ENCODE measurements at regions not wholly inside any gene's neighbourhood (a gene's known extent, or its start where the extent isn't known, plus 50 kb on each side); places are given as distances from the start of the nearest gene placed in this dataset.
"Not testable (repeated sequence)": the region's sequence is repeated elsewhere in the genome, so short reads cannot be mapped to it uniquely, and the experiment has no call there.

GRCh38 chr2:39872748-39873147 lies 93.7 kb upstream of the THUMPD2 start:
- Histone ChIP-seq H3K36me3 (no peaks in the 10 kb centered on the region), H3K9me3 (no peaks in the 10 kb centered on the region), H3K27me3 (no peaks in the 10 kb centered on the region), H3K4me3 (no peak overlapping the region)
- DNase-seq = no peak

GRCh38 chr2:39871291-39871761 lies 92.3 kb upstream of the THUMPD2 start:
- Histone ChIP-seq H3K4me3 (no peak overlapping the region), H3K27me3 (no peaks in the 10 kb centered on the region), H3K36me3 (no peaks in the 10 kb centered on the region), H3K9me3 (no peaks in the 10 kb centered on the region)
- DNase-seq = peak; percentile 96

- no peak for DNase-seq
- no peaks in the 10 kb centered on the region for H3K9me3 ChIP-seq
- H3K36me3 ChIP-seq = no peaks in the 10 kb centered on the region
- no peaks in the 10 kb centered on the region for H3K27me3 ChIP-seq
- H3K4me3 ChIP-seq = no peak overlapping the region
Measured at GRCh38 chr2:39870871-39871270, 91.8 kb upstream of the THUMPD2 start.

- no peak for DNase-seq
- H3K36me3 ChIP-seq = no peaks in the 10 kb centered on the region
- H3K4me3 ChIP-seq = no peak overlapping the region
- H3K9me3 ChIP-seq = no peaks in the 10 kb centered on the region
- H3K27me3 ChIP-seq = no peaks in the 10 kb centered on the region
Measured at GRCh38 chr2:39867268-39867667, 88.2 kb upstream of the THUMPD2 start.

GRCh38 chr2:39865751-39866150 lies 86.7 kb upstream of the THUMPD2 start:
- no peak overlapping the region for H3K4me3 ChIP-seq
- no peaks in the 10 kb centered on the region for H3K36me3 ChIP-seq
- H3K9me3 ChIP-seq = no peaks in the 10 kb centered on the region
- DNase-seq = no peak
- H3K27me3 ChIP-seq = no peaks in the 10 kb centered on the region

GRCh38 chr2:39863672-39864071 lies 84.6 kb upstream of the THUMPD2 start:
- not testable (repeated sequence) for H3K9me3 ChIP-seq, H3K27me3 ChIP-seq, H3K36me3 ChIP-seq, H3K4me3 ChIP-seq, DNase-seq

GRCh38 chr2:39860538-39860937 lies 81.5 kb upstream of the THUMPD2 start:
- Histone ChIP-seq H3K9me3 (no peaks in the 10 kb centered on the region), H3K4me3 (no peak overlapping the region), H3K36me3 (no peaks in the 10 kb centered on the region), H3K27me3 (no peaks in the 10 kb centered on the region)
- no peak for DNase-seq

- DNase-seq = no peak
- no peaks in the 10 kb centered on the region for H3K27me3 ChIP-seq
- H3K36me3 ChIP-seq = no peaks in the 10 kb centered on the region
- no peak overlapping the region for H3K4me3 ChIP-seq
- H3K9me3 ChIP-seq = no peaks in the 10 kb centered on the region
Measured at GRCh38 chr2:39858677-39859076, 79.6 kb upstream of the THUMPD2 start.

GRCh38 chr2:39855856-39856255 lies 76.8 kb upstream of the THUMPD2 start:
- DNase-seq = no peak
- H3K4me3 ChIP-seq = no peak overlapping the region
- H3K36me3 ChIP-seq = no peaks in the 10 kb centered on the region
- H3K27me3 ChIP-seq = no peaks in the 10 kb centered on the region
- H3K9me3 ChIP-seq = no peaks in the 10 kb centered on the region

GRCh38 chr2:39854771-39855170 lies 75.7 kb upstream of the THUMPD2 start:
- Histone ChIP-seq H3K36me3 (no peaks in the 10 kb centered on the region), H3K4me3 (no peak overlapping the region), H3K9me3 (no peaks in the 10 kb centered on the region), H3K27me3 (no peaks in the 10 kb centered on the region)
- no peak for DNase-seq

- DNase-seq = no peak
Measured at GRCh38 chr2:39852831-39853230, 73.8 kb upstream of the THUMPD2 start.

GRCh38 chr2:39851651-39852110 lies 72.6 kb upstream of the THUMPD2 start:
- H3K4me3 ChIP-seq = peak overlapping the region; percentile 16
- no peaks in the 10 kb centered on the region for H3K36me3 ChIP-seq
- H3K27me3 ChIP-seq = no peaks in the 10 kb centered on the region
- no peaks in the 10 kb centered on the region for H3K9me3 ChIP-seq
- peak; percentile 57 for DNase-seq

More at GRCh38 chr2:39852831-39853230, 73.8 kb upstream of the THUMPD2 start:
- H3K36me3 ChIP-seq = no peaks in the 10 kb centered on the region
- H3K9me3 ChIP-seq = no peaks in the 10 kb centered on the region
- no peak overlapping the region for H3K4me3 ChIP-seq
- no peaks in the 10 kb centered on the region for H3K27me3 ChIP-seq

GRCh38 chr2:39851251-39851650 lies 72.2 kb upstream of the THUMPD2 start:
- H3K36me3 ChIP-seq = no peaks in the 10 kb centered on the region
- peak overlapping the region; percentile 16 for H3K4me3 ChIP-seq
- DNase-seq = no peak
- H3K27me3 ChIP-seq = no peaks in the 10 kb centered on the region
- H3K9me3 ChIP-seq = no peaks in the 10 kb centered on the region

- H3K9me3 ChIP-seq = no peaks in the 10 kb centered on the region; the same call in 1 of the 2 replicates
- no peaks in the 10 kb centered on the region for H3K27me3 ChIP-seq
- no peak for DNase-seq
- H3K36me3 ChIP-seq = no peaks in the 10 kb centered on the region
- no peak overlapping the region for H3K4me3 ChIP-seq
Measured at GRCh38 chr2:39849982-39850526, 71.0 kb upstream of the THUMPD2 start.

- no peak for DNase-seq
- no peak overlapping the region for H3K4me3 ChIP-seq
- no peaks in the 10 kb centered on the region for H3K36me3 ChIP-seq
- no peaks in the 10 kb centered on the region; the same call in 1 of the 2 replicates for H3K9me3 ChIP-seq
- no peaks in the 10 kb centered on the region for H3K27me3 ChIP-seq
Measured at GRCh38 chr2:39849064-39849463, 70.0 kb upstream of the THUMPD2 start.

GRCh38 chr2:39845460-39846146 lies 66.5 kb upstream of the THUMPD2 start:
- H3K27me3 ChIP-seq = no peaks in the 10 kb centered on the region
- peak; percentile 17 for DNase-seq
- no peaks in the 10 kb centered on the region; the same call in 1 of the 2 replicates for H3K9me3 ChIP-seq
- H3K36me3 ChIP-seq = no peaks in the 10 kb centered on the region
- no peak overlapping the region for H3K4me3 ChIP-seq

GRCh38 chr2:39839261-39839848 lies 60.3 kb upstream of the THUMPD2 start:
- no peak overlapping the region for H3K4me3 ChIP-seq
- no peaks in the 10 kb centered on the region for H3K36me3 ChIP-seq
- no peak for DNase-seq
- H3K27me3 ChIP-seq = no peaks in the 10 kb centered on the region
- no peaks in the 10 kb centered on the region for H3K9me3 ChIP-seq

- no peaks in the 10 kb centered on the region for H3K36me3 ChIP-seq
- no peaks in the 10 kb centered on the region for H3K9me3 ChIP-seq
- H3K4me3 ChIP-seq = no peak overlapping the region
- no peaks in the 10 kb centered on the region for H3K27me3 ChIP-seq
- no peak for DNase-seq
Measured at GRCh38 chr2:39838589-39838988, 59.5 kb upstream of the THUMPD2 start.

Measured in MG63 (cell line).